ENCODE measurements at regions not wholly inside any gene's neighbourhood (a gene's known extent, or its start where the extent isn't known, plus 50 kb on each side); places are given as distances from the start of the nearest gene placed in this dataset.

DNA sequence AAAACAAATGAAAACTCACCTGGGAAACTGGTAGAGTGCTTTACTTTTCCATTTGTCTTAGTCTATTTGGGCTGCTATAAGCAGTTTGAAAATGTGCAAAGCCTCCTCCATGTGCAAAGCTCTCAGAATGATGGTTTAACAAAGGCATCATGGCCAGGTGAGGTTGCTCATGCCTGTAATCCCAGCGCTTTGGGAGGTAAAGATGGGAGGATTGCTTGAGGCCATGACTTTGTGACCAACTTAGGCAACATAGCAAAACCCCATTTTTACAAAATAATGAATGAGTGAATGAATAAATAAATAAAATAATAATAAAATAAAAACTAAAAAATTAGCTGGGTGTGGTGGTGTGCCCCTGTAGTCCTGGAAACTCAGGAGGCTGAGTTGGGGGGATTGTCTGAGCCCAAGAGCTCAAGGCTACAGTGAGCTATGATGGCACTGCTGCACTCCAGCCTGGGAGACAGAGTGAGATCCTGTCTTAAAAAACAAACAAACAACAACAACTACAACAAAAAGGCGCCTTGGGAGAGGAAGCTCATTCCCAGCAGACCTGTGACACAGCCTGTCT, 71.8 kb downstream of the MYCN start:
- no peaks in the 10 kb centered on the region for H3K9me3 ChIP-seq (ENCODE audit: low read length)
- H3K4me3 ChIP-seq (ENCODE audit: low read length), result no peak overlapping the region
- H3K36me3 ChIP-seq (ENCODE audit: insufficient read depth, low read length), result no peaks in the 10 kb centered on the region
- no peak overlapping the region for H2AFZ ChIP-seq (ENCODE audit: low read depth, low read length)
- H3K27me3 ChIP-seq (ENCODE audit: insufficient read depth, low read length), result no peaks in the 10 kb centered on the region
- peaks cover 18% of the 10 kb centered on the region for H3K4me1 ChIP-seq (ENCODE audit: insufficient read depth, low read length)

DNA sequence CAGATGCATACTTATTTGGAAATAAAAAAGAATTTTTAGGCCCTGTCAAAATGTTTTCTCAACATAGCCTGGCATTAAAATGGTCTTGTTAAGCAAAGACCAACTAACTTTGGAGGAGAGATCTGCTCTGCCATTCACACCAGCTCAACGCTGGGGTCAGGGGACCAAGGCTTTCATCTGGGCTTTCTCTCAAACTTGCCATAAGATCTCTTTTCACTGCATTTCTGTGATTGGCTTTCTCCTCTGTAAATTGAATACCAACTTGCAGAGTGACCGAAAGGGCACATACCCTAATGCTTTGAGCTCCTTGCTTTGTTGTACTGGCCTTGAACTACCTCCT, 71.2 kb downstream of the MYCN start:
- Histone ChIP-seq H3K27me3 (ENCODE audit: insufficient read depth, low read length) (no peaks in the 10 kb centered on the region), H3K4me1 (ENCODE audit: insufficient read depth, low read length) (peaks cover 18% of the 10 kb centered on the region), H3K4me3 (ENCODE audit: low read length) (no peak overlapping the region), H3K9me3 (ENCODE audit: low read length) (no peaks in the 10 kb centered on the region), H3K36me3 (ENCODE audit: insufficient read depth, low read length) (no peaks in the 10 kb centered on the region), H2AFZ (ENCODE audit: low read depth, low read length) (no peak overlapping the region)

DNA sequence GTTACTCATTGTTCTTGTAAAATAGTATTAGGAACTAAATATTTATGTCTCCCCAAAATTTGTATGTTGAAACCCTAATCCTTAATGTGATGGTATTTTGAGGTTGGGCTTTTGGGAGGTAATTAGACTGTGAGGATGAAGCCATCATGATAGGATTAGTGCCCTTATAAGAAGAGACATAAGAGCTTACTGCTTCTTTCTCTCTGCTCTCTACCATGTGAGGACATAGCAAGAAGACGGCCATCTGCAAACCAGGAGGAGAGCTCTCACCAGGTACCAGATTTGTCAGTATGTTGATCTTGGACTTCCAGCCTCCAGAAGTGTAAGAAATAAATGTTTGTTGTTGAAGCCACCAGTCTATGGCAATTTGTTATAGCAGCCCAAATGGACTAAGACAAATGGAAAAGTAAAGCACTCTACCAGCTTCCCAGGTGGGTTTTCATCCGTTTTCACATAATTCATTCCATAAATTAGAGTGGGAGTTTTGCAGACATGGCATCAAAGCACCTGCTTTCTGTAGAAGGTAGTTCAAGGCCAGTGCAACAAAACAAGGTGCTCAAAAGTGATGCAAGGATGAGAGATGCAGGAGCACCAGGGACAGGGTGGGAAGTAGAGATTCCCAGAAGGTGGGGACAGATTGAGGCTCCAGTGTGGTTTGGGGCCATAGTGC, 70.7 kb downstream of the MYCN start:
- Histone ChIP-seq H3K4me3 (ENCODE audit: low read length) (no peak overlapping the region), H3K4me1 (ENCODE audit: insufficient read depth, low read length) (peaks cover 22% of the 10 kb centered on the region), H3K36me3 (ENCODE audit: insufficient read depth, low read length) (no peaks in the 10 kb centered on the region), H3K27me3 (ENCODE audit: insufficient read depth, low read length) (no peaks in the 10 kb centered on the region), H3K9me3 (ENCODE audit: low read length) (no peaks in the 10 kb centered on the region), H2AFZ (ENCODE audit: low read depth, low read length) (no peak overlapping the region)

DNA sequence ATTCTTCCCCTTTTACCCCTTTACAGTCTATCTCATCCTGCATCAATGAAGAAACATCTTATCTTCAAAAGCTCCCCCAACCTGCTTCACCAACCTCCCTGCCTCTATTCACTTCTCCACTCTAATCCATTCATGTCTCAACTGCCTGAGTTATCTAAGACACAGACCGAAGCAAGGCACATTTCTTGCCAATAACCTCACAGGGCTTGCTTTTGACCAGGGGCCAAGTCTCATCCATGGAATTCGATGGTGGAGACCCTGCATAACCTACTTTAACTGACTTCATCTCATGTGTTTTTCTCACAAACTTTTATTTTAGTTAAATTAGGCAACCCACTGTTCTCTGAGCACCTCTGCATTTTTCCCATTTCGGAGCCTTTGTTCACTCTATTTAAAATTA, 69.7 kb downstream of the MYCN start:
- Histone ChIP-seq H3K9me3 (ENCODE audit: low read length) (no peaks in the 10 kb centered on the region), H2AFZ (ENCODE audit: low read depth, low read length) (no peak overlapping the region), H3K36me3 (ENCODE audit: insufficient read depth, low read length) (no peaks in the 10 kb centered on the region), H3K4me3 (ENCODE audit: low read length) (no peak overlapping the region), H3K27me3 (ENCODE audit: insufficient read depth, low read length) (no peaks in the 10 kb centered on the region), H3K4me1 (ENCODE audit: insufficient read depth, low read length) (peaks cover 22% of the 10 kb centered on the region)

DNA sequence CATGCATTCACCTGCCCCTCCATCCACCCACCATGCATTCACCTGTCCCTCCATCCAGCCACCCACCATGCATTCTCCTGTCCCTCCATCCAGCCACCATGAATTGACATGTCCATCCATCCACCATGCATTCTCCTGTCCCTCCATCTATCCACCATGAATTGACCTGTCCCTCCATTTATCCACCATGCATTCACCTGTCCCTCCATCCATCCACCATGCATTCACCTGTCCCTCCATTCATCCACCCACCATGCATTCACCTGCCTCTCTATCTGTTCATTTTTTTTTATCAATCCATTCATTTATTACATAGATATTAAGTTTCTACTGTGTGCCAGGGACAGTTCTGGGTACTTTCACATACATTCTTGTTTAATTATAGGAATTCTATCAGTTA, 69.2 kb downstream of the MYCN start:
- Histone ChIP-seq H3K27me3 (ENCODE audit: insufficient read depth, low read length) (no peaks in the 10 kb centered on the region), H3K4me1 (ENCODE audit: insufficient read depth, low read length) (peaks cover 22% of the 10 kb centered on the region), H3K36me3 (ENCODE audit: insufficient read depth, low read length) (no peaks in the 10 kb centered on the region), H3K9me3 (ENCODE audit: low read length) (no peaks in the 10 kb centered on the region), H2AFZ (ENCODE audit: low read depth, low read length) (no peak overlapping the region), H3K4me3 (ENCODE audit: low read length) (no peak overlapping the region)

DNA sequence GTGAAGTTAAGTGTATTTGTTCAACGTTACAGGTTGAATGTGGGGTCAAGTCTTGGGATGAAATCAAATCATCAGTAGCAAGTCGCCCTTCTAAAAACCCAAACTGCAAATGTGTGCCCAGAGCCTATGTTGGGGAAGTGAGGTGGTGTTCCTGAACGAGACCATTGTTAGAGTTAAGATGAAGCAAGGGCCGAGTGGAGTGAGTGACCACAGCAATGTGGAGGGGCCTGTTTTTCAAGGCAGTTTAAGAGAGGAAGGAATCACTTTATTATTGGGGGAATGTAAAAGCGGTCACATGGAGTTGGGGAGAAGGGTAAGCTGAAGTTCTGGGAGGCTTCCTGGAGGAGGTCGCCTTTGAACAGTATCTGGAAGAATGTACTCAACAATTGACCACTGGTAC, 68.5 kb downstream of the MYCN start:
- Histone ChIP-seq H3K4me3 (ENCODE audit: low read length) (no peak overlapping the region), H3K4me1 (ENCODE audit: insufficient read depth, low read length) (peaks cover 22% of the 10 kb centered on the region), H3K36me3 (ENCODE audit: insufficient read depth, low read length) (no peaks in the 10 kb centered on the region), H3K9me3 (ENCODE audit: low read length) (no peaks in the 10 kb centered on the region), H3K27me3 (ENCODE audit: insufficient read depth, low read length) (no peaks in the 10 kb centered on the region), H2AFZ (ENCODE audit: low read depth, low read length) (no peak overlapping the region)

DNA sequence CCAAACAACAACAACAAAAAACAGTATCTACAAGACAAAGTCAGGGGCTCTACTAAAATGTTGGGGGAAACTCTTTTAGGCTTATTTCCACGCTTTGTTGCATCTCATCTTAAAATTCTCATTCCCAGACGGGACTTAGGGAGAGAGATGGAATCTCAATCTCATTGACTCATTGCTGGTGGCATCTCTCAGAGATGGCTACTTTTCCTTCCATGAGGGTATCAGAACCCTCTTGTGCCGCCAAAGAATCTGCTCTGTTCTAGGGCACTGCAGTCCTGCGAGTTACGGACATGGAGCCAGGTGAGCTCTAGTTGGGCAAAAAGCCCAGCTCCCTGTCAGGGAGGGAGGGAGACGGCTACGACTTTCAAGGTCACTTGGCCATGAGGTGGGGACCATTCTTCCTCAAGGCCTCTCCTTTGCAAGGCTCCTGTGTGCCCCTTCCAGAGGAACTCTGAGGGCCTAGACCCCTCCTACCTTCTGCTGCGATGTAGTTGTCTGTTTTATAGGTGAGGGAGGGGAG, 68.0 kb downstream of the MYCN start:
- H3K4me3 ChIP-seq (ENCODE audit: low read length), result no peak overlapping the region
- H3K4me1 ChIP-seq (ENCODE audit: insufficient read depth, low read length), result peaks cover 18% of the 10 kb centered on the region
- H3K9me3 ChIP-seq (ENCODE audit: low read length), result no peaks in the 10 kb centered on the region
- no peaks in the 10 kb centered on the region for H3K27me3 ChIP-seq (ENCODE audit: insufficient read depth, low read length)
- no peaks in the 10 kb centered on the region for H3K36me3 ChIP-seq (ENCODE audit: insufficient read depth, low read length)
- H2AFZ ChIP-seq (ENCODE audit: low read depth, low read length), result no peak overlapping the region

DNA sequence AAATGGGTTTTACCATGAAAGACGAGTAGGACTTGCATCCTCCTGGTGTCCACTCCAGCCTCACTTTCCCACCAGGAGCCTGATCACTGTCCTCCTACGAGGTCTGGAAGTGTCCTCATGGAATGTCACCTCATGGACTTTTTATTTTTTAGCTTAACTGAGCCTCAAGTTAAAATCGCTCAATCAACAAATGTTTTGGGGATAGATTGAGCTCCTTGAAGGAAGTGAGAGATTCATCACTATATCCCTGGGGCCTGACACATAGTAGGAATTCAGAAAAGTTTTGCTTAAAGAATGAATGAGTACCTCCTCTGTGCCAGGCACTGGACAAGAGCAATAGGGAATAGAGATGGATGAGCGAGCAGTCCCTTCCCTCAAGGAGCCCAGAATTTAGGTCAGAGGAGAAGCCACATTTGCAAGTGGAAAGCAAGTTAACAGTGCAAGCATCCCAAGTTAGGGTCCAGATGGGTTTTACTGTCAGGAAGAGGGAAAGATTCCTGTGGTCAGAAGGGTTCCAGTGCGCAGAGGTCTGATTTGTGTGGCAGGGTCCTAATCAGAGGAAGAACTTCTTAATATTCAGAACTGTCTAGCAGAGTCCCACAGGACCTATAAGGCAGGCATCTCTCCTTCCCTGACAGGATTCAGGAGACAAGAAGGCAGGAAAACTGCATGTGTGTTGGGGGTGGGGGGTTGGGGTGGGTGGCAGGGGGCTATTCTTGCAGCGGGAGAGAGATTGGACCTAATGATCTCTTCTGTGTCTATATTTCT, 67.0 kb downstream of the MYCN start:
- Histone ChIP-seq H3K36me3 (ENCODE audit: insufficient read depth, low read length) (no peaks in the 10 kb centered on the region), H3K4me3 (ENCODE audit: low read length) (no peak overlapping the region), H2AFZ (ENCODE audit: low read depth, low read length) (no peak overlapping the region), H3K4me1 (ENCODE audit: insufficient read depth, low read length) (peaks cover 9% of the 10 kb centered on the region), H3K9me3 (ENCODE audit: low read length) (no peaks in the 10 kb centered on the region), H3K27me3 (ENCODE audit: insufficient read depth, low read length) (no peaks in the 10 kb centered on the region)

DNA sequence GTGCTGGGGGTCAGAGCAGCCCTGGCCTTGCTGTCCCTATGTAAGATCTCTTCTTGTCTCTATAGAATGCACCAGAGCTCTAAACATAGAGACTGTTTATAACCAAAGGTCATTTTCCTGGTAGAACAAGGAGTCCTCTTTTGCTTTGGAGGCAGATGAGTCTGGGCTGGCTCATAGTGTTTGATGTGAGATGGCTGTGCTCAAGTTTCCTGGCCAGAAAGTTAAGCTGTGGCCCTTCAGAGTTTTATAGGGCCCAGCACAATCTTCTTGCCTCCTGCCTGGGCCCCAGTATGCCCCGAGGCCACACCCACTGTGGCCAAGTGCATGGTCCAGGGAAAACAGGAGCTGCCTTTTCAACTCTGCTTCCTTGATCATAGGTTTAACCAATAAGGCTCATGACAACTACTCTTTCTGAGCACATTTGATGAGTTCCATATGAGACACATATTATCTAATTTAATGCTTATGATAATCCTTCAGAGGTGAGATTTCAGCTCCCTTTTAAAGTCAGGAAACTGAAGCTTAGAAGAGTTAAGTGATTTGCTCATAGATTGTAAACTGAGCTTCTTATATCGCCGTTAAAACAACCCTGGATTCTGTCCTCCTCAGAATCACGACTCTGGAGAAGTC, 66.3 kb downstream of the MYCN start:
- Histone ChIP-seq H2AFZ (ENCODE audit: low read depth, low read length) (no peak overlapping the region), H3K9me3 (ENCODE audit: low read length) (no peaks in the 10 kb centered on the region), H3K27me3 (ENCODE audit: insufficient read depth, low read length) (no peaks in the 10 kb centered on the region), H3K4me1 (ENCODE audit: insufficient read depth, low read length) (peaks cover 5% of the 10 kb centered on the region), H3K36me3 (ENCODE audit: insufficient read depth, low read length) (no peaks in the 10 kb centered on the region), H3K4me3 (ENCODE audit: low read length) (no peak overlapping the region)

DNA sequence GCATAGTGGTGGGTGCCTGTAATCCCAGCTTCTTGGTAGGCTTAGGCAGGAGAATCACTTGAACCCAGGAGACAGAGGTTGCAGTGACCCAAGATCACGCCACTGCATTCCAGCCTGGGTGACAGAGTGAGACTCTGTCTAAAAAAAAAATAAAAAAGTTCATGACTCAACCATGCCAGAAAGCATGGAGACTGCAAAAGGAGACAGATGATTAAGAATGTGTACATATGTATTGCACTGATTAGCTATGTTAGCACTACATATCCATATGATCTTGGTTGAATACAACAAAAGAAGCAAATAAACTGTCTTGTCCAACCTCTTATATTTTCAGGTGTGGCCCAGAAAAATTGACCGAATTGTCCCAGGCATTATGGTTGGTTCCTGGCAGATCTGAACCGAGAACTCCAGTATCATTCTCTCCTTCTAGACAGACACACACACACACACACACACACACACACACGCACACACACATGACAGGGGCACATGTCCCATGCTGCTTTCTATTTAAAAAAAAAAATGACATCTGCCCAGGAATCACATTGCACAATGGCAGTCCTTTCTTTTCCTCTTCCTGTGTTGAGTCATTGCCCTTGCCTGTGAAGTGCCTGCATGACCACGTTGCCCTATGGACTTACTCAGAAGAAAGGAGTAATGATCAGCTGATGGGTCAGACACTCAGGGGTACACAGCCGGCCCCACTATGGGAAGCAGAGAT, 65.6 kb downstream of the MYCN start:
- H2AFZ ChIP-seq (ENCODE audit: low read depth, low read length), result no peak overlapping the region
- H3K9me3 ChIP-seq (ENCODE audit: low read length), result no peaks in the 10 kb centered on the region
- H3K4me1 ChIP-seq (ENCODE audit: insufficient read depth, low read length), result peaks cover 4% of the 10 kb centered on the region
- H3K4me3 ChIP-seq (ENCODE audit: low read length), result no peak overlapping the region
- H3K27me3 ChIP-seq (ENCODE audit: insufficient read depth, low read length), result no peaks in the 10 kb centered on the region
- no peaks in the 10 kb centered on the region for H3K36me3 ChIP-seq (ENCODE audit: insufficient read depth, low read length)

DNA sequence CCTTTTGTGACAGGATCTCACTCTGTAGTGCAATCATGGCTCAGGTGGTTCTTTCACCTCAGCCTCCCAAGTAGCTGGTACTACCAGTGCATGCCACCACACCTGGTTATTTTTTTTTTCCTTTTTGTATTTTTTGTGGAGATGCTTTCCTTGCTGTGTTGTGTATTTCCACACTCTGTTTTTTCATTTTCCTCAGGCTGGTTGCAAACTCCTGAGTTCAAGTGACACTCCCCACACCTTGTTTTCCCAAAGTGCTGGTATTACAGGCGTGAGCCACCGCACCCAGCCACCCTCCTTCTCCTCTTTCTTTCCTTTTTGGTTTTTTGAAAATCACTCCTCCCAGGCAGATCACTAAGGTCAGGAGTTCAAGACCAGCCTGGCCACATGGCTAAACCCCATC, 65.0 kb downstream of the MYCN start:
- peaks cover 4% of the 10 kb centered on the region for H3K4me1 ChIP-seq (ENCODE audit: insufficient read depth, low read length)
- H2AFZ ChIP-seq (ENCODE audit: low read depth, low read length), result no peak overlapping the region
- no peaks in the 10 kb centered on the region for H3K9me3 ChIP-seq (ENCODE audit: low read length)
- H3K4me3 ChIP-seq (ENCODE audit: low read length), result no peak overlapping the region
- H3K27me3 ChIP-seq (ENCODE audit: insufficient read depth, low read length), result no peaks in the 10 kb centered on the region
- no peaks in the 10 kb centered on the region for H3K36me3 ChIP-seq (ENCODE audit: insufficient read depth, low read length)

DNA sequence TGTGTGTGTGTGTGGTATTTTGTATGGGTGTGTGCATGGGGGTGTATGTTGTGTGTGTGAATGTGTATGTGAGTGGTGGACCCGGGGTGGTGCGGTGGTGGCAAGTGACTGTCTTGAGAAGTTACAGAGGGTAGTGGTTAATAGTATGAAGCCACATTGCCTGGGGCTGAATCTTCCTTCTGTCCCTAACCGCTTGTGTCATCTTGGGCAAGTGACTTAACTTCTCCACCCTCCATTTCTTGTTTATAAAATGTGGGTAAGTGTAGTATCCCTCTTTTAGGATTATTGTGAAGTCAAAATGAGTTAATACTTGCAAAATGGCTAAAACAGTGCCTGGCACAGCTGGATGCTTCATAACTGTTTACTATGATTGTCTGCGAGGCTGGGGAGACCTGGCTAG, 63.5 kb downstream of the MYCN start:
- Histone ChIP-seq H2AFZ (ENCODE audit: low read depth, low read length) (no peak overlapping the region), H3K4me1 (ENCODE audit: insufficient read depth, low read length) (peaks cover 4% of the 10 kb centered on the region), H3K4me3 (ENCODE audit: low read length) (no peak overlapping the region), H3K9me3 (ENCODE audit: low read length) (no peaks in the 10 kb centered on the region), H3K27me3 (ENCODE audit: insufficient read depth, low read length) (no peaks in the 10 kb centered on the region), H3K36me3 (ENCODE audit: insufficient read depth, low read length) (no peaks in the 10 kb centered on the region)

DNA sequence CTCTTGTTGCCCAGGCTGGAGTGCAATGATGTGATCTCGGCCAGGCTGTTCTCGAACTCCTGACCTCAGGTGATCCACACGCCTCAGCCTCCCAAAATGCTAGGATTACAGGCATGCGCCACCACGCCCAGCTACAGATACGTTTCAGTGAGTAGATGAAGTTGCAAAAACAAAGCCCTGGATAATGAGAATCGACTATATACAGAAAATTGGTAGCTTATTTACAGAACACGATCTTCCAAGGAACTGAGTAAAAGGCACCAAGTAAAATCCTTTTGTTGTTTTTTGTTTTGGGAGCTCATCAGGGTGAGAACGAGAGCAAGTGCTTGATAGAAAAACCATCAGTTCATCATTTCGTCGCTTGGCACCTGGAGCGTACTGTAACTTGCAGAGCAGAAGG, 62.8 kb downstream of the MYCN start:
- Histone ChIP-seq H3K9me3 (ENCODE audit: low read length) (no peaks in the 10 kb centered on the region), H2AFZ (ENCODE audit: low read depth, low read length) (no peak overlapping the region), H3K4me3 (ENCODE audit: low read length) (no peak overlapping the region), H3K4me1 (ENCODE audit: insufficient read depth, low read length) (peaks cover 4% of the 10 kb centered on the region), H3K36me3 (ENCODE audit: insufficient read depth, low read length) (no peaks in the 10 kb centered on the region), H3K27me3 (ENCODE audit: insufficient read depth, low read length) (no peaks in the 10 kb centered on the region)

Measured in neuron (in vitro differentiated cells).